Lower lobe of right lung (tissue), 2 donors: ENCODE measurements at regions not wholly inside any gene's neighbourhood (a gene's known extent, or its start where the extent isn't known, plus 50 kb on each side); places are given as distances from the start of the nearest gene placed in this dataset.
A peak's percentile ranks its signal among the peaks of the same experiment; 100 is the strongest.
"Not testable (repeated sequence)": the region's sequence is repeated elsewhere in the genome, so short reads cannot be mapped to it uniquely, and the experiment has no call there.

ENCODE experiments used
- ATAC-seq, 2 donors: fragments of 200-7000 bp; cut with Tn5 transposase; one replicate each; pipeline ENCODE4 v1.9.1; 2020 to 2022; ENCODE audit warnings: mild to moderate bottlenecking in 2 of 2, moderate library complexity in 2 of 2
- DNase-seq: peaks from one replicate; pipeline ENCODE4 v3.0.0-alpha.2; 2020
- H3K27ac ChIP-seq: fragments of 200-600 bp; one replicate; pipeline ENCODE4 v1.8.0; 2022
- H3K27me3 ChIP-seq: fragments of 200-600 bp; one replicate; pipeline ENCODE4 v1.8.0; 2022; ENCODE audit warnings: low read depth
- H3K36me3 ChIP-seq: fragments of 200-600 bp; one replicate; pipeline ENCODE4 v1.8.0; 2022; ENCODE audit warnings: mild to moderate bottlenecking
- H3K4me1 ChIP-seq: fragments of 200-600 bp; one replicate; pipeline ENCODE4 v1.8.0; 2022
- H3K4me3 ChIP-seq: fragments of 200-600 bp; one replicate; pipeline ENCODE4 v1.8.0; 2022; ENCODE audit warnings: mild to moderate bottlenecking
- H3K9me3 ChIP-seq: fragments of 200-600 bp; one replicate; pipeline ENCODE4 v1.8.0; 2022
- CTCF ChIP-seq: fragments of 200-600 bp; IDR thresholded peaks from one replicate; pipeline ENCODE4 v1.8.0; 2022; ENCODE audit warnings: antibody characterized with exemption, mild to moderate bottlenecking
- intact Hi-C: fragments of 100-400 bp; cut with DNase I; formaldehyde crosslinking; loops from one replicate; pipeline ENCODE4 v1.11.0; 2022
- donor health status: DM: no; HTN: yes; CAD: no; lungs with severe emphysema.

GRCh38 chr16:9160551-9160911 is 69.1 kb downstream of the HAPSTR1 start:
- no peak for TF ChIP-seq CTCF
- DNase-seq (peak; percentile 17), ATAC-seq (no peak)
- no peak overlapping the region for H3K27ac ChIP-seq
- no peak overlapping the region for H3K4me3 ChIP-seq
- no peaks in the 10 kb centered on the region for H3K4me1 ChIP-seq
- intact Hi-C loops = no loop called here
- H3K9me3 ChIP-seq = no peaks in the 10 kb centered on the region
- no peaks in the 10 kb centered on the region for H3K36me3 ChIP-seq
- peaks cover 4% of the 10 kb centered on the region for H3K27me3 ChIP-seq

- no peaks in the 10 kb centered on the region for H3K27me3 ChIP-seq
- ATAC-seq = no peak
- intact Hi-C loops = no loop called here
Measured at GRCh38 chr16:9165681-9166080, 74.2 kb downstream of the HAPSTR1 start.

GRCh38 chr16:9166326-9166993 is 75.0 kb downstream of the HAPSTR1 start:
- H3K4me3 ChIP-seq, H3K27ac ChIP-seq, DNase-seq, H3K36me3 ChIP-seq, H3K9me3 ChIP-seq, ATAC-seq, intact Hi-C loops, H3K27me3 ChIP-seq, H3K4me1 ChIP-seq: not testable (repeated sequence)

More at GRCh38 chr16:9165681-9166080, 74.2 kb downstream of the HAPSTR1 start:
- H3K4me3 ChIP-seq = no peak overlapping the region
- no peaks in the 10 kb centered on the region for H3K36me3 ChIP-seq
- no peaks in the 10 kb centered on the region for H3K4me1 ChIP-seq
- no peaks in the 10 kb centered on the region for H3K9me3 ChIP-seq
- TF ChIP-seq CTCF = no peak
- no peak for DNase-seq
- no peak overlapping the region for H3K27ac ChIP-seq

- intact Hi-C loops = no loop called here
- no peak for DNase-seq
- Histone ChIP-seq H3K27me3 (no peaks in the 10 kb centered on the region), H3K27ac (no peak overlapping the region), H3K36me3 (no peaks in the 10 kb centered on the region), H3K9me3 (no peaks in the 10 kb centered on the region), H3K4me1 (no peaks in the 10 kb centered on the region), H3K4me3 (no peak overlapping the region)
- TF ChIP-seq CTCF = no peak
- ATAC-seq = no peak
Measured at GRCh38 chr16:9169094-9169493, 77.7 kb downstream of the HAPSTR1 start.

GRCh38 chr16:9170470-9170869 is 79.0 kb downstream of the HAPSTR1 start:
- Histone ChIP-seq H3K9me3 (no peaks in the 10 kb centered on the region), H3K36me3 (no peaks in the 10 kb centered on the region), H3K27me3 (no peaks in the 10 kb centered on the region), H3K4me3 (no peak overlapping the region), H3K4me1 (no peaks in the 10 kb centered on the region), H3K27ac (no peak overlapping the region)
- intact Hi-C loops = no loop called here
- no peak for DNase-seq
- no peak for ATAC-seq
- TF ChIP-seq CTCF = no peak

GRCh38 chr16:9176547-9177418 is 85.3 kb downstream of the HAPSTR1 start:
- H3K9me3 ChIP-seq = no peaks in the 10 kb centered on the region
- DNase-seq (no peak), ATAC-seq (no peak)
- no peaks in the 10 kb centered on the region for H3K36me3 ChIP-seq
- H3K27ac ChIP-seq = no peak overlapping the region
- H3K4me3 ChIP-seq = no peak overlapping the region
- intact Hi-C loops = no loop called here
- no peak for TF ChIP-seq CTCF
- no peaks in the 10 kb centered on the region for H3K27me3 ChIP-seq
- H3K4me1 ChIP-seq = no peaks in the 10 kb centered on the region
